ENCODE measurements at regions not wholly inside any gene's neighbourhood (a gene's known extent, or its start where the extent isn't known, plus 50 kb on each side); places are given as distances from the start of the nearest gene placed in this dataset.

GRCh38 chr1:219419860-219420259 is 193.0 kb downstream of the ZC3H11B start:
- Histone ChIP-seq H3K79me2 (ENCODE audit: control insufficient read depth in 1 of 2, insufficient read depth in 2 of 2, low read length in 2 of 2) (no peaks in the 10 kb centered on the region), H3K27ac (ENCODE audit: low read depth, low read length) (no peak overlapping the region), H2BK15ac (ENCODE audit: low read length) (no peak overlapping the region), H3K9ac (replicated peaks in 1 of 4; ENCODE audit: extremely low read depth in 1 of 4, low read depth in 3 of 4, low read length in 3 of 4) (no peak overlapping the region), H3K23me2 (ENCODE audit: low read depth, low read length) (no peaks in the 10 kb centered on the region), H3K4me3 (ENCODE audit: extremely low read depth in 1 of 4, insufficient read depth in 2 of 4, low read depth in 3 of 4, low read length in 4 of 4) (no peak overlapping the region), H4K8ac (ENCODE audit: extremely low read depth, insufficient read depth, low read length) (no peak overlapping the region), H3K4ac (replicated peaks; ENCODE audit: insufficient read length, low read depth, low read length) (no peak overlapping the region), H2BK120ac (replicated peaks; ENCODE audit: low read depth, low read length) (no peak overlapping the region), H2AFZ (ENCODE audit: low read length) (no peak overlapping the region), H3K18ac (ENCODE audit: extremely low read depth, low read length) (no peak overlapping the region), H2BK5ac (ENCODE audit: low read depth, low read length) (no peak overlapping the region), H4K20me1 (replicated peaks in 1 of 2; ENCODE audit: control insufficient read depth in 1 of 2, insufficient read depth in 2 of 2, low read length in 2 of 2) (no peaks in the 10 kb centered on the region), H3K9me3 (ENCODE audit: insufficient read depth in 2 of 2, low read depth in 1 of 2, low read length in 1 of 2) (no peaks in the 10 kb centered on the region), H2BK20ac (ENCODE audit: low read length) (no peak overlapping the region), H3K56ac (replicated peaks; ENCODE audit: insufficient read length, low read depth, low read length) (no peak overlapping the region), H3K79me1 (ENCODE audit: low read depth, low read length) (no peaks in the 10 kb centered on the region), H4K5ac (ENCODE audit: insufficient read length, low read depth, low read length) (no peak overlapping the region), H2BK12ac (ENCODE audit: low read depth, low read length) (no peak overlapping the region), H3K36me3 (ENCODE audit: control insufficient read depth in 2 of 4, insufficient read depth in 4 of 4, low read length in 3 of 4) (no peaks in the 10 kb centered on the region), H3K14ac (ENCODE audit: insufficient read length) (no peak overlapping the region), H3K23ac (ENCODE audit: insufficient read length) (no peak overlapping the region), H4K91ac (replicated peaks; ENCODE audit: insufficient read length, low read length) (no peak overlapping the region), H3K4me2 (ENCODE audit: insufficient read depth in 1 of 2, low read depth in 2 of 2, low read length in 2 of 2) (no peak overlapping the region), H3K27me3 (replicated peaks in 1 of 4; ENCODE audit: control insufficient read depth in 3 of 4, extremely low read depth in 1 of 4, insufficient read depth in 3 of 4, low read length in 3 of 4) (no peaks in the 10 kb centered on the region), H3K4me1 (replicated peaks in 1 of 4; ENCODE audit: control insufficient read depth in 3 of 4, insufficient read depth in 4 of 4, low read length in 3 of 4) (no peaks in the 10 kb centered on the region), H2AK5ac (ENCODE audit: low read depth, low read length) (no peak overlapping the region)
- DNase-seq (ENCODE audit: low read depth in 1 of 2, low spot score in 2 of 2) (no peak), FAIRE-seq (no peak)
- ChIA-PET CTCF (ENCODE audit: partially characterized antibody) (interaction anchor here (2.2 kb wide), 1 partner anchor 14 kb away, joined by 5 read pairs; no protein-coding TSS in a partner anchor), POLR2A (ENCODE audit: partially characterized antibody) (no interaction called here)
- no peak for TF ChIP-seq SIX5 (IDR thresholded peaks at IDR 0.05; ENCODE audit: low read depth, low read length)
- TF ChIP-seq USF2 (IDR thresholded peaks at IDR 0.05; ENCODE audit: low read length) = no peak
- TF ChIP-seq TCF12 (IDR thresholded peaks at IDR 0.05; ENCODE audit: low read depth, low read length) = no peak
- no peak for TF ChIP-seq FOSL1 (IDR thresholded peaks at IDR 0.05; ENCODE audit: insufficient read depth, low read depth, low read length)
- TF ChIP-seq RXRA (IDR thresholded peaks at IDR 0.05; ENCODE audit: insufficient read depth, low read depth, low read length) = no peak
- TF ChIP-seq CHD2 (IDR thresholded peaks at IDR 0.05; ENCODE audit: low read length) = no peak
- no peak for TF ChIP-seq CEBPB (IDR thresholded peaks at IDR 0.05; ENCODE audit: low read depth, low read length)
- TF ChIP-seq E2F6 (IDR thresholded peaks at IDR 0.05) = no peak
- no peak for TF ChIP-seq ATF3 (IDR thresholded peaks at IDR 0.05; ENCODE audit: insufficient read depth, low read depth, low read length)
- no peak for TF ChIP-seq HDAC2 (IDR thresholded peaks at IDR 0.05; ENCODE audit: borderline replicate concordance in 1 of 2, low read depth in 2 of 2, low read length in 2 of 2)
- TF ChIP-seq CTCF (IDR thresholded peaks at IDR 0.05; ENCODE audit: control extremely low read depth in 1 of 3, insufficient read depth in 1 of 3, low read depth in 1 of 3, low read length in 3 of 3) = no peak
